EH (cell line): ENCODE measurements at regions not wholly inside any gene's neighbourhood (a gene's known extent, or its start where the extent isn't known, plus 50 kb on each side); places are given as distances from the start of the nearest gene placed in this dataset.
A peak's percentile ranks its signal among the peaks of the same experiment; 100 is the strongest.

Source experiments
- DNase-seq: peaks from one replicate; pipeline ENCODE4 v3.0.0-alpha.2; 2015; ENCODE audit warnings: low read depth

- DNase-seq: no peak
These were observed 51.8 kb upstream of the NDUFB4 start for GRCh38 chr3:120544361-120544760.

- DNase-seq: peak; percentile 31
These were observed 59.5 kb upstream of the NDUFB4 start for GRCh38 chr3:120536642-120537041.

GRCh38 chr3:120532969-120533368 lies 63.2 kb upstream of the NDUFB4 start:
- DNase-seq: no peak

- DNase-seq: no peak
These were observed 68.0 kb upstream of the NDUFB4 start for GRCh38 chr3:120528163-120528562.

GRCh38 chr3:120526011-120526870 lies 69.9 kb upstream of the NDUFB4 start:
- no peak for DNase-seq

- DNase-seq: peak; percentile 45
These were observed 71.8 kb upstream of the NDUFB4 start for GRCh38 chr3:120524171-120524923.

GRCh38 chr3:120516136-120516535 lies 65.3 kb upstream of the FSTL1 start:
- no peak for DNase-seq

GRCh38 chr3:120512655-120513054 lies 61.9 kb upstream of the FSTL1 start:
- DNase-seq: no peak

- peak; percentile 80 for DNase-seq
These were observed 56.3 kb upstream of the FSTL1 start for GRCh38 chr3:120506828-120507774.

- peak; percentile 75 for DNase-seq
These were observed 55.5 kb upstream of the FSTL1 start for GRCh38 chr3:120506076-120506827.

GRCh38 chr3:120503727-120504616 lies 53.2 kb upstream of the FSTL1 start:
- DNase-seq: no peak

- no peak for DNase-seq
These were observed 51.3 kb upstream of the FSTL1 start for GRCh38 chr3:120502116-120502515.
